ENCODE measurements at regions not wholly inside any gene's neighbourhood (a gene's known extent, or its start where the extent isn't known, plus 50 kb on each side); places are given as distances from the start of the nearest gene placed in this dataset.

GRCh38 chr14:104388011-104388521, 191.5 kb upstream of the C14orf180 start:
- no peaks in the 10 kb centered on the region for H3K36me3 ChIP-seq
- no peaks in the 10 kb centered on the region for H3K4me1 ChIP-seq (replicated peaks)
- H3K27ac ChIP-seq = no peak overlapping the region
- 85% methylated on average over 28 of the region's 28 CpGs for WGBS
- intact Hi-C loops (cut with DNase I) = no loop called here
- TF ChIP-seq POLR2A (IDR thresholded peaks at IDR 0.05) = no peak
- TF ChIP-seq CTCF (IDR thresholded peaks at IDR 0.05) = no peak
- TF ChIP-seq POLR2AphosphoS5 (IDR thresholded peaks at IDR 0.05) = no peak
- no peak for DNase-seq (ENCODE audit: low spot score)
- H3K27me3 ChIP-seq (replicated peaks; ENCODE audit: insufficient read depth) = peaks cover 6% of the 10 kb centered on the region
- no peak overlapping the region for H3K4me3 ChIP-seq
- no peaks in the 10 kb centered on the region for H3K9me3 ChIP-seq

- H3K4me3 ChIP-seq = no peak overlapping the region
- H3K27ac ChIP-seq = no peak overlapping the region
- DNase-seq (ENCODE audit: low spot score) = no peak
- H3K4me1 ChIP-seq (replicated peaks) = no peaks in the 10 kb centered on the region
- WGBS = 89% methylated on average over 28 of the region's 28 CpGs
- peaks cover 6% of the 10 kb centered on the region for H3K27me3 ChIP-seq (replicated peaks; ENCODE audit: insufficient read depth)
- no peak for TF ChIP-seq CTCF (IDR thresholded peaks at IDR 0.05)
- intact Hi-C loops (cut with DNase I) = no loop called here
- H3K9me3 ChIP-seq = no peaks in the 10 kb centered on the region
- no peaks in the 10 kb centered on the region for H3K36me3 ChIP-seq
These were observed 190.8 kb upstream of the C14orf180 start for GRCh38 chr14:104388541-104389325.

- no peak for DNase-seq (ENCODE audit: low spot score)
- WGBS = 81% methylated on average over 28 of the region's 28 CpGs
- Histone ChIP-seq H3K4me3 (no peak overlapping the region), H3K27me3 (replicated peaks; ENCODE audit: insufficient read depth) (peaks cover 4% of the 10 kb centered on the region), H3K9me3 (no peaks in the 10 kb centered on the region), H3K27ac (no peak overlapping the region), H3K36me3 (no peaks in the 10 kb centered on the region), H3K4me1 (replicated peaks) (no peaks in the 10 kb centered on the region)
- intact Hi-C loops (cut with DNase I) = no loop called here
- TF ChIP-seq POLR2A (IDR thresholded peaks at IDR 0.05) = no peak
- no peak for TF ChIP-seq POLR2AphosphoS5 (IDR thresholded peaks at IDR 0.05)
- TF ChIP-seq CTCF (IDR thresholded peaks at IDR 0.05) = no peak
These were observed 190.0 kb upstream of the C14orf180 start for GRCh38 chr14:104389326-104390220.

GRCh38 chr14:104390221-104390931, 189.2 kb upstream of the C14orf180 start:
- H3K27ac ChIP-seq = no peak overlapping the region
- H3K27me3 ChIP-seq (replicated peaks; ENCODE audit: insufficient read depth) = peaks cover 6% of the 10 kb centered on the region
- H3K4me3 ChIP-seq = no peak overlapping the region
- H3K4me1 ChIP-seq (replicated peaks) = no peaks in the 10 kb centered on the region
- H3K9me3 ChIP-seq = no peaks in the 10 kb centered on the region
- intact Hi-C loops (cut with DNase I) = no loop called here
- no peak for TF ChIP-seq CTCF (IDR thresholded peaks at IDR 0.05)
- TF ChIP-seq POLR2A (IDR thresholded peaks at IDR 0.05) = no peak
- 90% methylated on average over 27 of the region's 27 CpGs for WGBS
- no peak for DNase-seq (ENCODE audit: low spot score)
- no peaks in the 10 kb centered on the region for H3K36me3 ChIP-seq
